Thoracic aorta (tissue), 2 donors: ENCODE measurements at regions not wholly inside any gene's neighbourhood (a gene's known extent, or its start where the extent isn't known, plus 50 kb on each side); places are given as distances from the start of the nearest gene placed in this dataset.

Experiments used
- ATAC-seq: fragments of 150-250 bp; one replicate; pipeline ENCODE4 v1.8.0; 2017; ENCODE audit warnings: low read depth; ENCODE audit not compliant: insufficient number of reproducible peaks, low FRiP score
- DNase-seq: peaks from one replicate; pipeline ENCODE4 v3.0.0-alpha.2; 2020; ENCODE audit warnings: low spot score
- H3K27ac ChIP-seq, 2 donors: fragments of 200-600 bp; sonication (generic); 1 replicate in 1 of 2; 2 replicates in 1 of 2; pipeline ENCODE4 v1.5.1; 2016; ENCODE audit warnings: mild to moderate bottlenecking in 2 of 2, moderate library complexity in 2 of 2
- H3K27me3 ChIP-seq: fragments of 200-600 bp; sonication (generic); replicated peaks from 2 replicates; pipeline ENCODE4 v1.6.0; 2016; ENCODE audit warnings: mild to moderate bottlenecking; ENCODE audit not compliant: insufficient read depth
- H3K36me3 ChIP-seq: fragments of 200-600 bp; sonication (generic); one replicate; pipeline ENCODE4 v1.5.1; 2016
- H3K4me1 ChIP-seq, 2 donors: fragments of 200-600 bp; sonication (generic); 1 replicate in 1 of 2; 2 replicates in 1 of 2; pipeline versions ENCODE4 v1.5.1 to v1.6.0; 2016; ENCODE audit warnings: low read depth in 2 of 2, mild to moderate bottlenecking in 1 of 2; ENCODE audit not compliant: control insufficient read depth in 1 of 2
- H3K4me3 ChIP-seq: fragments of 200-600 bp; sonication (generic); 2 replicates; pipeline ENCODE4 v1.5.1; 2016; ENCODE audit warnings: mild to moderate bottlenecking
- H3K9me3 ChIP-seq: fragments of 200-600 bp; sonication (generic); 2 replicates; pipeline ENCODE4 v1.5.1; 2016
- TF ChIP-seq, protein P1 (sequence below): fragments of 200-600 bp; sonication (generic); IDR thresholded peaks from one replicate; pipeline ENCODE4 v1.5.1; 2019; ENCODE audit warnings: antibody characterized with exemption

DNA sequence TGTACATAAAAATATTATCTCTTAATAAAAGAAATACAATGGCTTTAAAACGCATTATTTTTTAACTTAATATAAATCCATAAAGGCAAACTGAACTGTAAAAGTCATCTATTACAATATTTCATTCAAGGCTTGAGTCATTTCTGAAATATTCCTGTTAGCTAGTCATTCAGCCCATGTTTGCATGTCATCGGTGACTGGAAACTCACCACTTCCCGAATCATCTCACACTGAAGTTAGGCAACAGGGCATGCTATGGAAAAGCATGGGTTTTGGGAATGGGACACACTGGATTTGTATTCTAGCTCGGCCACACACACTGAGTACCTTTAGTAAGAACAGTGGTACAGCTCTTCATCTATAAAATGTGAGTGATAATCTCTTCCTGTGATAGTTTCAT, 691.1 kb upstream of the C9orf72 start:
- H3K27ac ChIP-seq: no peak overlapping the region
- DNase-seq: no peak
- no peak for ATAC-seq

DNA sequence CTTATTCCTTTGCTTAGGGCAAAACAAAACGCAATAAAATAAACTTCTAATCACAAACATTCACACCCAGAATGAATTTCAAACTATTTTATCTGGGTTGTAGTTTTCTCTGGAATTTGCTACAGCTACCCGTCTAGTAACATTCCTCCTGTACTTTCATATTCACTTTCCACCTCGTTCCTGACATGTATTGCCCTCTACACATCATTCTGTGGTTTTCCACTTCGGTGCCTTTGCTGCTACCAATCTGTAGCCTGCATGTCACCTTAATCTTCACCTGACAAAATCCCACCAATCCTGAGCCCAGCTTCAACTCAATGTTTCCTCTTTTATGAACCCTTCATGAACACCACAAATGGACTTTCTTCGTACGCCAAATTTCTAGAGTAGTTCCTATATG, 694.1 kb upstream of the C9orf72 start:
- H3K36me3 ChIP-seq: no peaks in the 10 kb centered on the region
- no peaks in the 10 kb centered on the region for H3K4me1 ChIP-seq
- TF ChIP-seq, protein P1, sequence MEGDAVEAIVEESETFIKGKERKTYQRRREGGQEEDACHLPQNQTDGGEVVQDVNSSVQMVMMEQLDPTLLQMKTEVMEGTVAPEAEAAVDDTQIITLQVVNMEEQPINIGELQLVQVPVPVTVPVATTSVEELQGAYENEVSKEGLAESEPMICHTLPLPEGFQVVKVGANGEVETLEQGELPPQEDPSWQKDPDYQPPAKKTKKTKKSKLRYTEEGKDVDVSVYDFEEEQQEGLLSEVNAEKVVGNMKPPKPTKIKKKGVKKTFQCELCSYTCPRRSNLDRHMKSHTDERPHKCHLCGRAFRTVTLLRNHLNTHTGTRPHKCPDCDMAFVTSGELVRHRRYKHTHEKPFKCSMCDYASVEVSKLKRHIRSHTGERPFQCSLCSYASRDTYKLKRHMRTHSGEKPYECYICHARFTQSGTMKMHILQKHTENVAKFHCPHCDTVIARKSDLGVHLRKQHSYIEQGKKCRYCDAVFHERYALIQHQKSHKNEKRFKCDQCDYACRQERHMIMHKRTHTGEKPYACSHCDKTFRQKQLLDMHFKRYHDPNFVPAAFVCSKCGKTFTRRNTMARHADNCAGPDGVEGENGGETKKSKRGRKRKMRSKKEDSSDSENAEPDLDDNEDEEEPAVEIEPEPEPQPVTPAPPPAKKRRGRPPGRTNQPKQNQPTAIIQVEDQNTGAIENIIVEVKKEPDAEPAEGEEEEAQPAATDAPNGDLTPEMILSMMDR: no peak
- ATAC-seq: no peak
- no peak overlapping the region for H3K4me3 ChIP-seq
- no peak overlapping the region for H3K27ac ChIP-seq
- no peak for DNase-seq
- H3K9me3 ChIP-seq: no peaks in the 10 kb centered on the region
- H3K27me3 ChIP-seq: no peaks in the 10 kb centered on the region

More for the DNA sequence above, 691.1 kb upstream of the C9orf72 start:
- H3K4me3 ChIP-seq: no peak overlapping the region
- no peaks in the 10 kb centered on the region for H3K36me3 ChIP-seq
- H3K9me3 ChIP-seq: no peaks in the 10 kb centered on the region
- no peaks in the 10 kb centered on the region for H3K4me1 ChIP-seq
- H3K27me3 ChIP-seq: no peaks in the 10 kb centered on the region
- TF ChIP-seq, protein P1: no peak

DNA sequence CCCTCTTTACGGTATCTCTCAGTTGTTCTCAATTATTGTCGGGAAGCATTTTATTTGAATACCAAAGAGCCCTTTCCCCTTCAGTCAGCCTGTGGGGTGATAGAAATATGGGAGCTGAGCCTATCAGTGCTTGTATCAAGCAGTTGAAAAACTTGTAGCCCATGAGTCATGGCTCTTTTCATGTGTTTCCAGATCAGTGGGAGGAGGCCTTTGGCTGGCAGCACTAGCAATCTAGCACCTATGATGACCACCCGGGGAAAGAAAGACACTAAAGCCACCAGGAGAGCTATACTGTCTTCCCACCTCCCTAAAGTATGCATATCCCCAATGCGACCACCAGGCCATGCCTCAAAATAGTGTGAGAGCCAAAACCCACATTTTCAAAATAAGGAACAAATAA, 696.9 kb upstream of the C9orf72 start:
- Histone ChIP-seq H3K27ac (no peak overlapping the region), H3K27me3 (no peaks in the 10 kb centered on the region), H3K4me3 (no peak overlapping the region), H3K4me1 (no peaks in the 10 kb centered on the region), H3K9me3 (no peaks in the 10 kb centered on the region), H3K36me3 (no peaks in the 10 kb centered on the region)
- DNase-seq (no peak), ATAC-seq (no peak)
- TF ChIP-seq, protein P1: no peak

DNA sequence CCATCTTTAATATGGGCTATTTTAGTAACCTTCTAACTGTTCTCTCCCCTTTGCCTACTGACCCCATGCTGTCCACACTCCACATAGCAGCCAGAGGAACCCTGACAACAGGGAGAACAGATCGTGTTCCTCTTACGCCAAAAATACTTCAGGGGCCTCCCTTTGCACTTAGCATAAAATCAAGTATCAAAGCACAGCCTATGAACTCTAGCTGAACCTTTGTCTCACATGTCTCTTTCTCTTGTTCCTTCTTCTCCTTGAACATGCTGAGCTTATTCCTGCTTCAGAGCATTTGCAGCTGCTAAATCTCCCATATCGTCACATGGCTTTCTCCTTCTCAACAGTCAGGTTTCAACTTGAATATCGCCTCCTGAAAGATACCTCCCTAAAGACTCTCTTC, 698.8 kb upstream of the C9orf72 start:
- H3K36me3 ChIP-seq: no peaks in the 10 kb centered on the region
- ATAC-seq (no peak), DNase-seq (no peak)
- TF ChIP-seq, protein P1: no peak
- H3K4me3 ChIP-seq: no peak overlapping the region
- H3K9me3 ChIP-seq: no peaks in the 10 kb centered on the region
- H3K27me3 ChIP-seq: no peaks in the 10 kb centered on the region
- no peak overlapping the region for H3K27ac ChIP-seq
- H3K4me1 ChIP-seq: no peaks in the 10 kb centered on the region

DNA sequence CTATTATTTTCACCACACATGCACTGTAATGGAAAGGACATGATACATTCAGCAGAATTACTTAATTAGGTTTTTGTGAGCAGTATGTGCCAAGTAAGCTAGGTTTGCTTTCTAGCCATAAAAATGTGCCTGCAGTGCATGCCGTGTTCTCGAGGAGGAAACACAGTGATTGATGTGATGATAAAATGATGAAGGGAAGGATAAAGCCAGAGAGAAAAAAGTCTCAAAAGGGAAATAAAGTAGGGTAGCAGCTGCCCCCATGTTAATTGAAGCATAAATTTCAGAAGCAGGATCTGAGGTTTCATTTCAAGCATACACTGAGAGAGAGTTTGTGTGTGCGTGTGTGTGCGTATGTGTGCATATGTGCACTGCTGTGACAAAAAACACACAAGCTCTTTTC, 714.2 kb upstream of the C9orf72 start:
- no peak overlapping the region for H3K27ac ChIP-seq
- no peaks in the 10 kb centered on the region for H3K9me3 ChIP-seq
- TF ChIP-seq, protein P1: no peak
- no peaks in the 10 kb centered on the region for H3K27me3 ChIP-seq
- DNase-seq (no peak), ATAC-seq (no peak)
- H3K36me3 ChIP-seq: no peaks in the 10 kb centered on the region
- H3K4me1 ChIP-seq: no peaks in the 10 kb centered on the region
- no peak overlapping the region for H3K4me3 ChIP-seq
